ENCODE measurements at regions not wholly inside any gene's neighbourhood (a gene's known extent, or its start where the extent isn't known, plus 50 kb on each side); places are given as distances from the start of the nearest gene placed in this dataset.

DNA sequence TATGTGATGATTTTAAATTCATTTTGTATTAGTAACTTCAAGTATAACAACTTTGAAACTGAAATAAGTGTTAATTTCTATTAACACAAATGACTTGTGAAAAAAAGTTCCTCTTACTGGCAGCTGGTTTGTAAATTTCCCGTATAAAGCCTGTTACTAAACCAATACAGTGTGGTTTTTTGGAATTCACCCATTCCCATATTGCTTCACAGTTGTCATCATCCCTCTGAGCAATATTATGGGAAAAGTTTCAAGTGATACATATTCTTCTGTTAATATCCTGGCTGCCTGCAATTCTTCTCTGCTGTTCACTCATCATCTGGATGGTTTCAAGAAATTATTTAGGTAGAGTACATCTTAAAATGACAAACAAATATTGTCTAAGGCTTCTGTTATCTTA, 1185.1 kb upstream of the C9orf72 start:
- no peak for ATAC-seq
- no peak for FAIRE-seq
- no peak for TF ChIP-seq CREBBP (IDR thresholded peaks at IDR 0.05; ENCODE audit: low read depth, low read length)
- TF ChIP-seq, protein P1, sequence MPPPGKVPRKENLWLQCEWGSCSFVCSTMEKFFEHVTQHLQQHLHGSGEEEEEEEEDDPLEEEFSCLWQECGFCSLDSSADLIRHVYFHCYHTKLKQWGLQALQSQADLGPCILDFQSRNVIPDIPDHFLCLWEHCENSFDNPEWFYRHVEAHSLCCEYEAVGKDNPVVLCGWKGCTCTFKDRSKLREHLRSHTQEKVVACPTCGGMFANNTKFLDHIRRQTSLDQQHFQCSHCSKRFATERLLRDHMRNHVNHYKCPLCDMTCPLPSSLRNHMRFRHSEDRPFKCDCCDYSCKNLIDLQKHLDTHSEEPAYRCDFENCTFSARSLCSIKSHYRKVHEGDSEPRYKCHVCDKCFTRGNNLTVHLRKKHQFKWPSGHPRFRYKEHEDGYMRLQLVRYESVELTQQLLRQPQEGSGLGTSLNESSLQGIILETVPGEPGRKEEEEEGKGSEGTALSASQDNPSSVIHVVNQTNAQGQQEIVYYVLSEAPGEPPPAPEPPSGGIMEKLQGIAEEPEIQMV (tag; conservative IDR thresholded peaks at IDR 0.05; ENCODE audit: low read depth) = no peak
- no peak for TF ChIP-seq NR2F6 (CRISPR knock-in tag; IDR thresholded peaks at IDR 0.05)
- TF ChIP-seq ZNF668 (CRISPR knock-in tag; IDR thresholded peaks at IDR 0.05) = no peak
- BruUV-seq (replicated peaks) = no TSS peak
- CTCF ChIA-PET (ENCODE audit: low intra/inter-chr PET ratio) = no interaction called here
- H3K27ac ChIP-seq (ENCODE audit: extremely low read depth, low read depth, low read length) = no peak overlapping the region
- intact Hi-C loops (cut with micrococcal nuclease) = no loop called here
- H3K4me3 ChIP-seq = no peak overlapping the region
- H2AFZ ChIP-seq (ENCODE audit: low read depth, low read length) = no peak overlapping the region
- POLR2A ChIA-PET = no interaction called here
- H3K9me1 ChIP-seq (ENCODE audit: control insufficient read depth, insufficient read depth, low read length) = no peaks in the 10 kb centered on the region
- in situ Hi-C loops (cut with MboI) = no loop called here
- no peaks in the 10 kb centered on the region for H3K4me1 ChIP-seq (replicated peaks in 1 of 2; ENCODE audit: control insufficient read depth in 2 of 2, insufficient read depth in 2 of 2, low read length in 2 of 2)
- no peaks in the 10 kb centered on the region for H3K27me3 ChIP-seq (ENCODE audit: control insufficient read depth in 2 of 2, insufficient read depth in 2 of 2, low read length in 2 of 2)
- H3K9ac ChIP-seq (ENCODE audit: insufficient read depth in 1 of 2, low read depth in 2 of 2, low read length in 2 of 2) = no peak overlapping the region
- no CpG with 5 or more reads among the region's 1 CpG for WGBS (ENCODE audit: insufficient coverage, low coverage, missing lambda C conversion rate)
- H3K4me2 ChIP-seq (ENCODE audit: insufficient read depth, low read length) = no peak overlapping the region
- no peaks in the 10 kb centered on the region for H3K9me3 ChIP-seq (replicated peaks; ENCODE audit: control insufficient read depth, insufficient read depth, low read depth, low read length)
- H3K36me3 ChIP-seq (ENCODE audit: control insufficient read depth, insufficient read depth, low read length) = no peaks in the 10 kb centered on the region
- DNase-seq (ENCODE audit: extremely low read depth in 1 of 4, low spot score in 3 of 4) = no peak
- no peaks in the 10 kb centered on the region for H3K79me2 ChIP-seq (ENCODE audit: control insufficient read depth, insufficient read depth, low read length)
- H4K20me1 ChIP-seq (replicated peaks; ENCODE audit: control insufficient read depth, insufficient read depth, low read length) = no peaks in the 10 kb centered on the region

DNA sequence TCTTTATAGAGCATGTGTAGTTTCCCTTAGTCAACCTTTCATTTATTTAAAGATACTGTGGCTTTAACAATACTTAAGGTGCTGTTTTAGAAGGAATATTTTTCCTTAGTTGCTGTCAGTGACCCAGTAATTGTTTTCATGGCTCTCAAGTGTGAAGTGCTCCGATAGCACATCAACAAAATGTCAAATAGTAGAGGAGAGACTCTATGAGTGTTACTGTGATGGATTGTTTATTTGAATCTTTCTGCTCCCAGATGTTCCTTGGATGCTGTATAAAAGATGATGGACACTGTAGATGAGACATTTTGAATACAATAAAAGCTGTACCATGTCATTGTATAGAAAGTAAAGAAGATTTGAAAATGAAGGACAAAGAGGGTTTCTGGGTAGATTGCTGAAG, 1185.7 kb upstream of the C9orf72 start:
- Histone ChIP-seq H3K27me3 (ENCODE audit: control insufficient read depth in 2 of 2, insufficient read depth in 2 of 2, low read length in 2 of 2) (no peaks in the 10 kb centered on the region), H3K4me3 (no peak overlapping the region), H3K4me1 (replicated peaks in 1 of 2; ENCODE audit: control insufficient read depth in 2 of 2, insufficient read depth in 2 of 2, low read length in 2 of 2) (no peaks in the 10 kb centered on the region), H2AFZ (ENCODE audit: low read depth, low read length) (no peak overlapping the region), H3K9ac (ENCODE audit: insufficient read depth in 1 of 2, low read depth in 2 of 2, low read length in 2 of 2) (no peak overlapping the region), H3K9me1 (ENCODE audit: control insufficient read depth, insufficient read depth, low read length) (no peaks in the 10 kb centered on the region), H3K36me3 (ENCODE audit: control insufficient read depth, insufficient read depth, low read length) (no peaks in the 10 kb centered on the region), H3K27ac (ENCODE audit: extremely low read depth, low read depth, low read length) (no peak overlapping the region), H3K79me2 (ENCODE audit: control insufficient read depth, insufficient read depth, low read length) (no peaks in the 10 kb centered on the region), H3K9me3 (replicated peaks; ENCODE audit: control insufficient read depth, insufficient read depth, low read depth, low read length) (no peaks in the 10 kb centered on the region), H3K4me2 (ENCODE audit: insufficient read depth, low read length) (no peak overlapping the region), H4K20me1 (replicated peaks; ENCODE audit: control insufficient read depth, insufficient read depth, low read length) (no peaks in the 10 kb centered on the region)
- FAIRE-seq = no peak
- in situ Hi-C loops (cut with MboI) (no loop called here), intact Hi-C loops (cut with micrococcal nuclease) (no loop called here)
- BruUV-seq (replicated peaks) = no TSS peak
- POLR2A ChIA-PET = no interaction called here
- no peak for DNase-seq (ENCODE audit: extremely low read depth in 1 of 4, low spot score in 3 of 4)
- no peak for TF ChIP-seq ZNF316 (IDR thresholded peaks at IDR 0.05)
- TF ChIP-seq RBFOX2 (IDR thresholded peaks at IDR 0.05; ENCODE audit: low read depth, low read length) = no peak
- no peak for TF ChIP-seq BCOR (IDR thresholded peaks at IDR 0.05)
- TF ChIP-seq, protein P2, sequence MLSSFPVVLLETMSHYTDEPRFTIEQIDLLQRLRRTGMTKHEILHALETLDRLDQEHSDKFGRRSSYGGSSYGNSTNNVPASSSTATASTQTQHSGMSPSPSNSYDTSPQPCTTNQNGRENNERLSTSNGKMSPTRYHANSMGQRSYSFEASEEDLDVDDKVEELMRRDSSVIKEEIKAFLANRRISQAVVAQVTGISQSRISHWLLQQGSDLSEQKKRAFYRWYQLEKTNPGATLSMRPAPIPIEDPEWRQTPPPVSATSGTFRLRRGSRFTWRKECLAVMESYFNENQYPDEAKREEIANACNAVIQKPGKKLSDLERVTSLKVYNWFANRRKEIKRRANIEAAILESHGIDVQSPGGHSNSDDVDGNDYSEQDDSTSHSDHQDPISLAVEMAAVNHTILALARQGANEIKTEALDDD (IDR thresholded peaks at IDR 0.05) = no peak
- no peak for TF ChIP-seq ZNF75A (CRISPR knock-in tag; IDR thresholded peaks at IDR 0.05)
- TF ChIP-seq JUND (IDR thresholded peaks at IDR 0.05; ENCODE audit: borderline replicate concordance, low read depth, low read length) = no peak
- TF ChIP-seq JUND (tag; IDR thresholded peaks at IDR 0.05; ENCODE audit: borderline replicate concordance, low read depth, low read length) = no peak
- no peak for TF ChIP-seq PCBP2 (IDR thresholded peaks at IDR 0.05; ENCODE audit: low read depth, low read length, poor library complexity, severe bottlenecking)
- TF ChIP-seq ZNF830 (CRISPR knock-in tag; IDR thresholded peaks at IDR 0.05) = no peak
- no peak for TF ChIP-seq SMARCA5 (IDR thresholded peaks at IDR 0.05)
- CTCF ChIA-PET (ENCODE audit: low intra/inter-chr PET ratio) = no interaction called here
- WGBS (ENCODE audit: insufficient coverage, low coverage, missing lambda C conversion rate) = no CpG with 5 or more reads among the region's 1 CpG
- ATAC-seq = no peak

Measured in K562 (cell line).